HEK293 (cell line): ENCODE measurements at regions not wholly inside any gene's neighbourhood (a gene's known extent, or its start where the extent isn't known, plus 50 kb on each side); places are given as distances from the start of the nearest gene placed in this dataset.

Experiments used
- CTCF ChIA-PET: fragments of 350-600 bp; formaldehyde crosslinking; extraction: SDS; loops from one replicate; lab custom pipeline; 2021; ENCODE audit warnings: antibody characterized with exemption; lab: Yijun Ruan, JAX
- POLR2A ChIA-PET: fragments of 300-600 bp; formaldehyde crosslinking; extraction: SDS; loops from one replicate; lab custom pipeline; 2020; ENCODE audit warnings: antibody characterized with exemption, inconsistent platforms; lab: Yijun Ruan, JAX
- H3K27ac ChIP-seq: fragments of 200-500 bp; sonication (Bioruptor generic); 2 replicates; pipeline ENCODE4 v1.5.1; 2014; ENCODE audit warnings: low read depth, low read length, control low read depth, inconsistent platforms; ENCODE audit errors: extremely low read depth
- H3K36me3 ChIP-seq, 2 experiments: fragments of 200-500 bp in 1 of 2; sonication (Bioruptor generic) in 1 of 2; 1 replicate in 1 of 2; 2 replicates in 1 of 2; pipeline ENCODE4 v1.5.1; 2014 to 2017; ENCODE audit warnings: inconsistent platforms in 2 of 2, low read length in 2 of 2; ENCODE audit not compliant: control insufficient read depth in 2 of 2, insufficient read depth in 1 of 2
- H3K4me1 ChIP-seq: fragments of 200-500 bp; sonication (Bioruptor generic); 2 replicates; pipeline ENCODE4 v1.5.1; 2014; ENCODE audit warnings: mild to moderate bottlenecking, low read length, inconsistent platforms; ENCODE audit not compliant: control insufficient read depth, insufficient read depth
- H3K4me3 ChIP-seq: 2 replicates; pipeline ENCODE4 v1.5.1; 2011; ENCODE audit warnings: low read depth, mild to moderate bottlenecking, control low read depth, low read length, moderate library complexity
- H3K9me3 ChIP-seq: fragments of 200-500 bp; sonication (Bioruptor generic); 2 replicates; pipeline ENCODE4 v1.5.1; 2014; ENCODE audit warnings: low read depth, low read length, inconsistent platforms; ENCODE audit not compliant: control insufficient read depth, insufficient read depth
- ATF2 ChIP-seq: fragments of 450-650 bp; formaldehyde crosslinking; IDR thresholded peaks from 2 replicates; pipeline ENCODE4 v1.5.1; 2016; ENCODE audit warnings: missing biosample characterization, missing genetic modification characterization, low read depth
- GLIS1 ChIP-seq: fragments of 450-650 bp; formaldehyde crosslinking; IDR thresholded peaks from 2 replicates; pipeline ENCODE4 v1.5.1; 2016; ENCODE audit warnings: missing biosample characterization, missing genetic modification characterization
- ZBTB48 ChIP-seq: fragments of 450-650 bp; formaldehyde crosslinking; IDR thresholded peaks from 2 replicates; pipeline ENCODE4 v1.5.1; 2016; ENCODE audit warnings: missing biosample characterization, missing genetic modification characterization
- ZBTB8A ChIP-seq: fragments of 450-650 bp; formaldehyde crosslinking; IDR thresholded peaks from 2 replicates; pipeline ENCODE4 v1.5.1; 2016; ENCODE audit warnings: missing biosample characterization, missing genetic modification characterization
- ZNF138 ChIP-seq: fragments of 450-650 bp; formaldehyde crosslinking; IDR thresholded peaks from 2 replicates; pipeline ENCODE4 v1.5.1; 2016; ENCODE audit warnings: missing biosample characterization, missing genetic modification characterization, borderline replicate concordance
- ZNF175 ChIP-seq: fragments of 450-650 bp; formaldehyde crosslinking; IDR thresholded peaks from 2 replicates; pipeline ENCODE4 v1.5.1; 2016; ENCODE audit warnings: missing biosample characterization, missing genetic modification characterization
- ZNF239 ChIP-seq: fragments of 450-650 bp; formaldehyde crosslinking; IDR thresholded peaks from 2 replicates; pipeline ENCODE4 v1.5.1; 2016; ENCODE audit warnings: missing biosample characterization, missing genetic modification characterization
- ZNF302 ChIP-seq: fragments of 450-650 bp; formaldehyde crosslinking; IDR thresholded peaks from 2 replicates; pipeline ENCODE4 v1.5.1; 2016; ENCODE audit warnings: missing biosample characterization, missing genetic modification characterization, low read depth
- ZNF324 ChIP-seq: fragments of 450-650 bp; formaldehyde crosslinking; IDR thresholded peaks from 2 replicates; pipeline ENCODE4 v1.5.1; 2016; ENCODE audit warnings: missing biosample characterization, missing genetic modification characterization
- ZNF518A ChIP-seq: fragments of 450-650 bp; formaldehyde crosslinking; conservative IDR thresholded peaks from 2 replicates; pipeline ENCODE4 v1.5.1; 2016; ENCODE audit warnings: low read depth, missing biosample characterization, missing genetic modification characterization
- ZNF555 ChIP-seq: fragments of 450-650 bp; formaldehyde crosslinking; conservative IDR thresholded peaks from 2 replicates; pipeline ENCODE4 v1.5.1; 2017; ENCODE audit warnings: missing biosample characterization, mild to moderate bottlenecking, missing genetic modification characterization, inconsistent platforms
- ZNF654 ChIP-seq: fragments of 450-650 bp; formaldehyde crosslinking; IDR thresholded peaks from 2 replicates; pipeline ENCODE4 v1.5.1; 2016; ENCODE audit warnings: low read depth, missing biosample characterization, missing genetic modification characterization
- ZXDB ChIP-seq: fragments of 450-650 bp; formaldehyde crosslinking; IDR thresholded peaks from 2 replicates; pipeline ENCODE4 v1.5.1; 2016; ENCODE audit warnings: missing biosample characterization, missing genetic modification characterization
- TF ChIP-seq, protein P1 (sequence below): fragments of 450-650 bp; formaldehyde crosslinking; IDR thresholded peaks from 2 replicates; pipeline ENCODE4 v1.5.1; 2016; ENCODE audit warnings: missing biosample characterization, missing genetic modification characterization
- TF ChIP-seq, protein P2 (sequence below): fragments of 450-650 bp; formaldehyde crosslinking; IDR thresholded peaks from 2 replicates; pipeline ENCODE4 v1.5.1; 2016; ENCODE audit warnings: missing biosample characterization, missing genetic modification characterization

DNA sequence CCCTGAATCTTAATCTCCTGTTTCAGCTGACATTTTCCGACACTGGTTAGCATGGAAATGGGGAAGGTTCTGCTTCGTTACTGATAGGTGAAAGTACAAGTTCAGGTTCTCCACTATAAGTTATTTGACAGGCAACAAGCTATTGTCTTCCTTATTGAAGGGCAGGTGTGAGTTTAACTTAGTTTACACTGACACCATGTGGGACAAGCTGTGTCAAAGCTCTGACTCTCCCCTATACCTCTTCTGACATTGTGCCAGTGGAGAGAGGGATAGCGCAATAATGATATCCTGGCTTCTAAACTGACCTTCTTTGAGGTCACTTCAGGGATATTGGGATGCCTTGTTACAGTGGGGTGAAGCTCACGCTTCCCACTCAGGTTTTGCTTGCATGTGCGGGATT is 587.0 kb upstream of the SLITRK5 start:
- Histone ChIP-seq H3K9me3 (no peaks in the 10 kb centered on the region), H3K27ac (no peak overlapping the region), H3K4me1 (no peaks in the 10 kb centered on the region), H3K36me3 (no peaks in the 10 kb centered on the region), H3K4me3 (no peak overlapping the region)
- peak; percentile 18; the same call in 1 of the 2 replicates for TF ChIP-seq ZNF654
- TF ChIP-seq, protein P1, sequence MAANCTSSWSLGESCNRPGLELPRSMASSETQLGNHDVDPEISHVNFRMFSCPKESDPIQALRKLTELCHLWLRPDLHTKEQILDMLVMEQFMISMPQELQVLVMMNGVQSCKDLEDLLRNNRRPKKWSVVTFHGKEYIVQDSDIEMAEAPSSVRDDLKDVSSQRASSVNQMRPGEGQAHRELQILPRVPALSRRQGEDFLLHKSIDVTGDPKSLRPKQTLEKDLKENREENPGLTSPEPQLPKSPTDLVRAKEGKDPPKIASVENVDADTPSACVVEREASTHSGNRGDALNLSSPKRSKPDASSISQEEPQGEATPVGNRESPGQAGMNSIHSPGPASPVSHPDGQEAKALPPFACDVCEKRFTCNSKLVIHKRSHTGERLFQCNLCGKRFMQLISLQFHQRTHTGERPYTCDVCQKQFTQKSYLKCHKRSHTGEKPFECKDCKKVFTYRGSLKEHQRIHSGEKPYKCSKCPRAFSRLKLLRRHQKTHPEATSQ = no peak
- ChIA-PET CTCF (interaction anchor here (1.3 kb wide), 1 partner anchor 213 kb away, joined by 5 read pairs; no protein-coding TSS in a partner anchor), POLR2A (no interaction called here)

GRCh38 chr13:87087741-87088140 is 583.4 kb upstream of the SLITRK5 start:
- TF ChIP-seq ZNF175 (no peak), ZNF138 (tag by site-specific recombination) (no peak), ZNF324 (tag by site-specific recombination) (no peak)
- TF ChIP-seq, protein P2, sequence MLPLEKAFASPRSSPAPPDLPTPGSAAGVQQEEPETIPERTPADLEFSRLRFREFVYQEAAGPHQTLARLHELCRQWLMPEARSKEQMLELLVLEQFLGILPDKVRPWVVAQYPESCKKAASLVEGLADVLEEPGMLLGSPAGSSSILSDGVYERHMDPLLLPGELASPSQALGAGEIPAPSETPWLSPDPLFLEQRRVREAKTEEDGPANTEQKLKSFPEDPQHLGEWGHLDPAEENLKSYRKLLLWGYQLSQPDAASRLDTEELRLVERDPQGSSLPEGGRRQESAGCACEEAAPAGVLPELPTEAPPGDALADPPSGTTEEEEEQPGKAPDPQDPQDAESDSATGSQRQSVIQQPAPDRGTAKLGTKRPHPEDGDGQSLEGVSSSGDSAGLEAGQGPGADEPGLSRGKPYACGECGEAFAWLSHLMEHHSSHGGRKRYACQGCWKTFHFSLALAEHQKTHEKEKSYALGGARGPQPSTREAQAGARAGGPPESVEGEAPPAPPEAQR (tag by site-specific recombination) = no peak
- H3K4me1 ChIP-seq = no peaks in the 10 kb centered on the region
- ChIA-PET CTCF (no interaction called here), POLR2A (no interaction called here)
- H3K4me3 ChIP-seq = no peak overlapping the region
- no peak overlapping the region for H3K27ac ChIP-seq
- no peaks in the 10 kb centered on the region for H3K36me3 ChIP-seq
- H3K9me3 ChIP-seq = no peaks in the 10 kb centered on the region

DNA sequence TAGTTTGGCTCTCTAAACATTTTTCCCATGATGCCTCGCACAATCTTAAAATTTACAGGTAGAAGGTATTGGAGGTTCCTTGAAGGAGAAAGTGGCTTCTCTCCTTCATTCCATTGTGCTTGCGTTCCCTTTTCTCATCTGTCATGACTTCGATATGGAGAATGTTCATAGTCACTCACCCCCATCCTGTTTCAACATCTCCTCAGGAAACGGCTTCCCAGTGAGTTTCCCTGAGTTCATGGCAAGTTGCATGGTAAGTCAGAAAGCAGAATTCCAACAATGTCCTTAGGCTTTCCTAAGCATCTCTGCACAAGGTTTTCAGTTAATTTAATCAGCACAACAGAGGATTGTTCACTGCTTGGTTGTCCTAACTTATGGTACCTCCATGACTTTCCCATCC is 581.8 kb upstream of the SLITRK5 start:
- H3K4me1 ChIP-seq = no peaks in the 10 kb centered on the region
- TF ChIP-seq ZBTB8A (tag by site-specific recombination) = no peak
- no peak for TF ChIP-seq ZNF302 (tag by site-specific recombination)
- TF ChIP-seq ZNF518A = no peak
- no peak for TF ChIP-seq ZNF239
- no peak for TF ChIP-seq GLIS1 (tag by site-specific recombination)
- TF ChIP-seq ZNF555 (tag by site-specific recombination) = no peak
- TF ChIP-seq ZBTB48 (tag by site-specific recombination) = no peak
- TF ChIP-seq ZXDB = no peak
- no peak for TF ChIP-seq ATF2 (tag by site-specific recombination)
- ChIA-PET POLR2A (no interaction called here), CTCF (no interaction called here)
- no peaks in the 10 kb centered on the region for H3K36me3 ChIP-seq
- no peak overlapping the region for H3K27ac ChIP-seq
- H3K4me3 ChIP-seq = no peak overlapping the region
- H3K9me3 ChIP-seq = no peaks in the 10 kb centered on the region
